ENCODE measurements at regions not wholly inside any gene's neighbourhood (a gene's known extent, or its start where the extent isn't known, plus 50 kb on each side); places are given as distances from the start of the nearest gene placed in this dataset.

- no peak for DNase-seq (ENCODE audit: low read depth)
Measured at GRCh38 chr7:17019106-17019505, 137.3 kb upstream of the AGR3 start.

- no peak for DNase-seq (ENCODE audit: low read depth)
Measured at GRCh38 chr7:17020250-17020649, 138.5 kb upstream of the AGR3 start.

GRCh38 chr7:17021205-17021604, 139.4 kb upstream of the AGR3 start:
- DNase-seq (ENCODE audit: low read depth), result peak; percentile 59

- DNase-seq (ENCODE audit: low read depth), result no peak
Measured at GRCh38 chr7:17022920-17023319, 141.1 kb upstream of the AGR3 start.

GRCh38 chr7:17026269-17026668, 144.5 kb upstream of the AGR3 start:
- DNase-seq (ENCODE audit: low read depth), result no peak

- no peak for DNase-seq (ENCODE audit: low read depth)
Measured at GRCh38 chr7:17027143-17027788, 145.5 kb upstream of the AGR3 start.

GRCh38 chr7:17027789-17028152, 146.0 kb upstream of the AGR3 start:
- DNase-seq (ENCODE audit: low read depth), result no peak

- DNase-seq (ENCODE audit: low read depth), result no peak
Measured at GRCh38 chr7:17029150-17029549, 147.4 kb upstream of the AGR3 start.

- no peak for DNase-seq (ENCODE audit: low read depth)
Measured at GRCh38 chr7:17030559-17030958, 148.8 kb upstream of the AGR3 start.

GRCh38 chr7:17031906-17032551, 150.2 kb upstream of the AGR3 start:
- no peak for DNase-seq (ENCODE audit: low read depth)

GRCh38 chr7:17033245-17033644, 151.5 kb upstream of the AGR3 start:
- DNase-seq (ENCODE audit: low read depth), result no peak

GRCh38 chr7:17036584-17036983, 154.8 kb upstream of the AGR3 start:
- DNase-seq (ENCODE audit: low read depth), result no peak

- peak; percentile 17 for DNase-seq (ENCODE audit: low read depth)
Measured at GRCh38 chr7:17037356-17037755, 155.6 kb upstream of the AGR3 start.

- peak; percentile 21 for DNase-seq (ENCODE audit: low read depth)
Measured at GRCh38 chr7:17038160-17038782, 156.5 kb upstream of the AGR3 start.

- DNase-seq (ENCODE audit: low read depth), result peak; percentile 32
Measured at GRCh38 chr7:17038783-17039170, 157.0 kb upstream of the AGR3 start.

GRCh38 chr7:17039372-17039771, 157.6 kb upstream of the AGR3 start:
- no peak for DNase-seq (ENCODE audit: low read depth)

- no peak for DNase-seq (ENCODE audit: low read depth)
Measured at GRCh38 chr7:17040716-17041115, 158.9 kb upstream of the AGR3 start.

- DNase-seq (ENCODE audit: low read depth), result peak; percentile 75
Measured at GRCh38 chr7:17041324-17041723, 159.5 kb upstream of the AGR3 start.

- DNase-seq (ENCODE audit: low read depth), result no peak
Measured at GRCh38 chr7:17042211-17042610, 160.4 kb upstream of the AGR3 start.

- DNase-seq (ENCODE audit: low read depth), result no peak
Measured at GRCh38 chr7:17043012-17043877, 161.5 kb upstream of the AGR3 start.

GRCh38 chr7:17044396-17044795, 162.6 kb upstream of the AGR3 start:
- no peak for DNase-seq (ENCODE audit: low read depth)

GRCh38 chr7:17044861-17045260, 163.1 kb upstream of the AGR3 start:
- DNase-seq (ENCODE audit: low read depth), result no peak

- DNase-seq (ENCODE audit: low read depth), result no peak
Measured at GRCh38 chr7:17046259-17046658, 164.5 kb upstream of the AGR3 start.

Measured in renal cortical epithelial cell (primary cell).